ENCODE measurements at regions not wholly inside any gene's neighbourhood (a gene's known extent, or its start where the extent isn't known, plus 50 kb on each side); places are given as distances from the start of the nearest gene placed in this dataset.

GRCh38 chr4:107292979-107293378 lies 256.9 kb upstream of the DKK2 start:
- Histone ChIP-seq H3K4me3 (no peak overlapping the region), H3K27me3 (ENCODE audit: control insufficient read depth in 2 of 2, insufficient read depth in 2 of 2, low read length in 2 of 2) (no peaks in the 10 kb centered on the region), H3K79me2 (ENCODE audit: control insufficient read depth, insufficient read depth, low read length) (no peaks in the 10 kb centered on the region), H4K20me1 (replicated peaks; ENCODE audit: control insufficient read depth, insufficient read depth, low read length) (no peaks in the 10 kb centered on the region), H2AFZ (ENCODE audit: low read depth, low read length) (no peak overlapping the region), H3K9ac (ENCODE audit: insufficient read depth in 1 of 2, low read depth in 2 of 2, low read length in 2 of 2) (no peak overlapping the region), H3K4me1 (replicated peaks in 1 of 2; ENCODE audit: control insufficient read depth in 2 of 2, insufficient read depth in 2 of 2, low read length in 2 of 2) (no peaks in the 10 kb centered on the region), H3K4me2 (ENCODE audit: insufficient read depth, low read length) (no peak overlapping the region), H3K36me3 (ENCODE audit: control insufficient read depth, insufficient read depth, low read length) (no peaks in the 10 kb centered on the region), H3K9me3 (replicated peaks; ENCODE audit: control insufficient read depth, insufficient read depth, low read depth, low read length) (no peaks in the 10 kb centered on the region), H3K27ac (ENCODE audit: extremely low read depth, low read depth, low read length) (no peak overlapping the region), H3K9me1 (ENCODE audit: control insufficient read depth, insufficient read depth, low read length) (no peaks in the 10 kb centered on the region)
- TF ChIP-seq HMG20A (CRISPR knock-in tag; conservative IDR thresholded peaks at IDR 0.05) (no peak), NFIC (IDR thresholded peaks at IDR 0.05) (peak; percentile 32; the same call in 1 of the 2 replicates)
- CTCF ChIA-PET (ENCODE audit: low intra/inter-chr PET ratio) = no interaction called here
- in situ Hi-C loops (cut with MboI) = no loop called here
- intact Hi-C loops (cut with micrococcal nuclease) = no loop called here
- WGBS (ENCODE audit: insufficient coverage, low coverage, missing lambda C conversion rate) = 2% methylated on average over 4 of the region's 4 CpGs
- POLR2A ChIA-PET = no interaction called here
- ATAC-seq (no peak), FAIRE-seq (no peak), DNase-seq (ENCODE audit: extremely low read depth in 1 of 4, low spot score in 3 of 4) (no peak)
- BruUV-seq (replicated peaks) = no TSS peak

GRCh38 chr4:107283587-107284559 lies 247.8 kb upstream of the DKK2 start:
- Histone ChIP-seq H3K4me3 (no peak overlapping the region), H2AFZ (ENCODE audit: low read depth, low read length) (no peak overlapping the region), H3K9me1 (ENCODE audit: control insufficient read depth, insufficient read depth, low read length) (no peaks in the 10 kb centered on the region), H3K36me3 (ENCODE audit: control insufficient read depth, insufficient read depth, low read length) (no peaks in the 10 kb centered on the region), H4K20me1 (replicated peaks; ENCODE audit: control insufficient read depth, insufficient read depth, low read length) (no peaks in the 10 kb centered on the region), H3K9me3 (replicated peaks; ENCODE audit: control insufficient read depth, insufficient read depth, low read depth, low read length) (no peaks in the 10 kb centered on the region), H3K9ac (ENCODE audit: insufficient read depth in 1 of 2, low read depth in 2 of 2, low read length in 2 of 2) (no peak overlapping the region), H3K4me1 (replicated peaks in 1 of 2; ENCODE audit: control insufficient read depth in 2 of 2, insufficient read depth in 2 of 2, low read length in 2 of 2) (no peaks in the 10 kb centered on the region), H3K79me2 (ENCODE audit: control insufficient read depth, insufficient read depth, low read length) (no peaks in the 10 kb centered on the region), H3K4me2 (ENCODE audit: insufficient read depth, low read length) (no peak overlapping the region), H3K27me3 (ENCODE audit: control insufficient read depth in 2 of 2, insufficient read depth in 2 of 2, low read length in 2 of 2) (no peaks in the 10 kb centered on the region), H3K27ac (ENCODE audit: extremely low read depth, low read depth, low read length) (no peak overlapping the region)
- FAIRE-seq (no peak), ATAC-seq (no peak), DNase-seq (ENCODE audit: extremely low read depth in 1 of 4, low spot score in 3 of 4) (no peak)
- no peak for TF ChIP-seq ZNF398 (CRISPR knock-in tag; IDR thresholded peaks at IDR 0.05)
- no peak for TF ChIP-seq ZSCAN29 (IDR thresholded peaks at IDR 0.05)
- TF ChIP-seq VEZF1 (CRISPR knock-in tag; IDR thresholded peaks at IDR 0.05) = no peak
- TF ChIP-seq NFYB (IDR thresholded peaks at IDR 0.05; ENCODE audit: extremely low read depth, insufficient read length) = no peak
- no peak for TF ChIP-seq GTF2B (IDR thresholded peaks at IDR 0.05; ENCODE audit: extremely low read depth, insufficient read length)
- TF ChIP-seq TRIM24 (IDR thresholded peaks at IDR 0.05) = no peak
- no peak for TF ChIP-seq MTA3 (IDR thresholded peaks at IDR 0.05; ENCODE audit: borderline replicate concordance)
- TF ChIP-seq NEUROD1 (IDR thresholded peaks at IDR 0.05; ENCODE audit: borderline replicate concordance, low read depth, low read length, partially characterized antibody) = no peak
- TF ChIP-seq PRPF4 (IDR thresholded peaks at IDR 0.05; ENCODE audit: insufficient read depth, low read depth, low read length, poor library complexity, severe bottlenecking) = no peak
- WGBS (ENCODE audit: insufficient coverage, low coverage, missing lambda C conversion rate) = 3% methylated on average over 4 of the region's 4 CpGs
- ChIA-PET POLR2A (no interaction called here), CTCF (ENCODE audit: low intra/inter-chr PET ratio) (no interaction called here)
- intact Hi-C loops (cut with micrococcal nuclease) (no loop called here), in situ Hi-C loops (cut with MboI) (no loop called here)
- BruUV-seq (replicated peaks) = no TSS peak

All from K562 (cell line).